ENCODE measurements at regions not wholly inside any gene's neighbourhood (a gene's known extent, or its start where the extent isn't known, plus 50 kb on each side); places are given as distances from the start of the nearest gene placed in this dataset.
"Not testable (repeated sequence)": the region's sequence is repeated elsewhere in the genome, so short reads cannot be mapped to it uniquely, and the experiment has no call there.

- no peak for DNase-seq (ENCODE audit: low read depth, low spot score)
These were observed 219.3 kb downstream of the SPP2 start for GRCh38 chr2:234269769-234270204.

GRCh38 chr2:234267534-234267933 is 217.0 kb downstream of the SPP2 start:
- H3K4me3 ChIP-seq (ENCODE audit: low read length): no peak overlapping the region
- peak; percentile 62 for DNase-seq (ENCODE audit: low read depth, low spot score)

More at GRCh38 chr2:234269769-234270204, 219.3 kb downstream of the SPP2 start:
- no peak overlapping the region for H3K4me3 ChIP-seq (ENCODE audit: low read length)

GRCh38 chr2:234266952-234267351 is 216.4 kb downstream of the SPP2 start:
- H3K4me3 ChIP-seq (ENCODE audit: low read length): no peak overlapping the region
- no peak for DNase-seq (ENCODE audit: low read depth, low spot score)

GRCh38 chr2:234265206-234265605 is 214.7 kb downstream of the SPP2 start:
- DNase-seq (ENCODE audit: low read depth, low spot score): no peak

GRCh38 chr2:234261736-234262135 is 211.2 kb downstream of the SPP2 start:
- no peak overlapping the region for H3K4me3 ChIP-seq (ENCODE audit: low read length)
- DNase-seq (ENCODE audit: low read depth, low spot score): no peak

More at GRCh38 chr2:234265206-234265605, 214.7 kb downstream of the SPP2 start:
- no peak overlapping the region for H3K4me3 ChIP-seq (ENCODE audit: low read length)

- H3K4me3 ChIP-seq (ENCODE audit: low read length): no peak overlapping the region
- DNase-seq (ENCODE audit: low read depth, low spot score): no peak
These were observed 208.9 kb downstream of the SPP2 start for GRCh38 chr2:234259440-234259839.

GRCh38 chr2:234258562-234259141 is 208.2 kb downstream of the SPP2 start:
- no peak for DNase-seq (ENCODE audit: low read depth, low spot score)
- H3K4me3 ChIP-seq (ENCODE audit: low read length): no peak overlapping the region

GRCh38 chr2:234257859-234258561 is 207.5 kb downstream of the SPP2 start:
- no peak for DNase-seq (ENCODE audit: low read depth, low spot score)
- no peak overlapping the region for H3K4me3 ChIP-seq (ENCODE audit: low read length)

- H3K4me3 ChIP-seq (ENCODE audit: low read length): no peak overlapping the region
- DNase-seq (ENCODE audit: low read depth, low spot score): no peak
These were observed 206.0 kb downstream of the SPP2 start for GRCh38 chr2:234256516-234256915.

GRCh38 chr2:234254783-234255521 is 204.4 kb downstream of the SPP2 start:
- DNase-seq (ENCODE audit: low read depth, low spot score): no peak
- H3K4me3 ChIP-seq (ENCODE audit: low read length): no peak overlapping the region

GRCh38 chr2:234252772-234253171 is 202.3 kb downstream of the SPP2 start:
- no peak for DNase-seq (ENCODE audit: low read depth, low spot score)
- H3K4me3 ChIP-seq (ENCODE audit: low read length): no peak overlapping the region

GRCh38 chr2:234251326-234252271 is 201.1 kb downstream of the SPP2 start:
- DNase-seq (ENCODE audit: low read depth, low spot score): no peak
- H3K4me3 ChIP-seq (ENCODE audit: low read length): no peak overlapping the region

GRCh38 chr2:234250926-234251325 is 200.4 kb downstream of the SPP2 start:
- no peak for DNase-seq (ENCODE audit: low read depth, low spot score)
- H3K4me3 ChIP-seq (ENCODE audit: low read length): no peak overlapping the region

- no peak for DNase-seq (ENCODE audit: low read depth, low spot score)
These were observed 199.4 kb downstream of the SPP2 start for GRCh38 chr2:234249873-234250272.

GRCh38 chr2:234249034-234249735 is 198.7 kb downstream of the SPP2 start:
- no peak for DNase-seq (ENCODE audit: low read depth, low spot score)
- H3K4me3 ChIP-seq (ENCODE audit: low read length): no peak overlapping the region

More at GRCh38 chr2:234249873-234250272, 199.4 kb downstream of the SPP2 start:
- no peak overlapping the region for H3K4me3 ChIP-seq (ENCODE audit: low read length)

- H3K4me3 ChIP-seq (ENCODE audit: low read length); DNase-seq (ENCODE audit: low read depth, low spot score): not testable (repeated sequence)
These were observed 197.8 kb downstream of the SPP2 start for GRCh38 chr2:234248213-234248710.

GRCh38 chr2:234247453-234248180 is 197.1 kb downstream of the SPP2 start:
- no peak overlapping the region for H3K4me3 ChIP-seq (ENCODE audit: low read length)
- no peak for DNase-seq (ENCODE audit: low read depth, low spot score)

GRCh38 chr2:234245945-234246344 is 195.4 kb downstream of the SPP2 start:
- no peak for DNase-seq (ENCODE audit: low read depth, low spot score)
- H3K4me3 ChIP-seq (ENCODE audit: low read length): no peak overlapping the region
